ENCODE measurements at regions not wholly inside any gene's neighbourhood (a gene's known extent, or its start where the extent isn't known, plus 50 kb on each side); places are given as distances from the start of the nearest gene placed in this dataset.

DNA sequence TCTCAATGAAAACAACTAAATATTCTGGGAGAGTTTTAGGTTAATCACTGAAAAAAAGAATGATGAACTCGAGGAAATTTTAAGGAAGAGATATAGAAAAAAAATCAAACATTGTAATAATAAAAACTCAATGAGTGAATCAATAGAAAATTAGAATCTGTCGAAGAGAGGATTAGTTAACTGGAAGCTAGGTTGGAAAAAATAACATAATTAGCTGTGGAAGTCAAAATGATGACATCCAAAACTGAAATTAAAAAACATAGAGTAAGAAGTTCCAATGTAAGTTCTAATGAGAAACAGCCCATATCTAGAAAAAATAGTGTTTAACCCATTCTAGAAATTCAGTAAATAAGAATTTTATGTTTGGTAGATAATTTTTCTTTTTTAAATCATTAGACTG is 299.3 kb upstream of the RARB start:
- no peaks in the 10 kb centered on the region for H3K27me3 Mint-ChIP-seq
- ATAC-seq: no peak
- peaks cover 4% of the 10 kb centered on the region for H3K36me3 Mint-ChIP-seq
- peaks cover 9% of the 10 kb centered on the region for H3K9me3 Mint-ChIP-seq
- H3K4me1 Mint-ChIP-seq (ENCODE audit: low read depth in 2 of 2): no peaks in the 10 kb centered on the region
- H3K4me3 Mint-ChIP-seq: no peak overlapping the region
- H3K27ac Mint-ChIP-seq: no peak overlapping the region
- no peak for DNase-seq (ENCODE audit: low spot score)

DNA sequence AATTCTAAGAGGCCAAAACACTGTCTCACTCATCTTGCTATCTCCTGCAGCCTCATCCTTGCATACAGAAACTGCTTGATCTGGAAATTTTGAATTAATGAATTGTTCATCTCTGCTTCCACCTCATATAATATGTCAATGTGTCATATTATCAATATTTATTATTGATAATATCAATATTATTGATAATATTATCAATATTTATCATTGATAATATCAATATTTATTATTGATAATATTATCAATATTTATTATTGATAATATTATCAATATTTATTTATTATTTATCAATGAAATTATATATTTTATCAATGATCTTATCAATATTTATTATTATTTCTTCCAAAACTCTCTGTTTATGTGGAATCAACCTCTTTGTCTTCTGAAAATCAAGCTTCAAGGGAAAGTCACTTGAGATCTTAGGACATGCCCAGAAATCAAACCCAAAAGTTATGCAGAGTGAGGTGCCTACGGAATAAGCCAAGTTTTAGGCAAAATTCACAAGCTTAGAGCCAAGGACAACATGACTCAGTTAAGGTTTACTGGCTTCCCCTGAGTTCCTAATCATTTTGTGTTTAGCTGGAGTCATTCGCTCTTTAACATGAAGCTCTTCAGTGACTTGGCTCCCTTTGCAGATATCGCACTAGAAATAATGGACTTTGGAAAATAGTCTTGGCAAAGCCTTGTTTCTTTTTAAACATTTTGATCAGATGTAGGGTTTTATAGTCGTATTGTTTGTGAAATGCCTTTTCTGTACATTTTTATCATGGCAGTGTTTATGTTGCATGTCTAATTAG is 297.1 kb upstream of the RARB start:
- Mint-ChIP-seq H3K4me3 (no peak overlapping the region), H3K4me1 (ENCODE audit: low read depth in 2 of 2) (no peaks in the 10 kb centered on the region), H3K36me3 (peaks cover 4% of the 10 kb centered on the region), H3K9me3 (peaks cover 9% of the 10 kb centered on the region), H3K27me3 (no peaks in the 10 kb centered on the region), H3K27ac (no peak overlapping the region)
- DNase-seq (ENCODE audit: low spot score): no peak
- no peak for ATAC-seq

DNA sequence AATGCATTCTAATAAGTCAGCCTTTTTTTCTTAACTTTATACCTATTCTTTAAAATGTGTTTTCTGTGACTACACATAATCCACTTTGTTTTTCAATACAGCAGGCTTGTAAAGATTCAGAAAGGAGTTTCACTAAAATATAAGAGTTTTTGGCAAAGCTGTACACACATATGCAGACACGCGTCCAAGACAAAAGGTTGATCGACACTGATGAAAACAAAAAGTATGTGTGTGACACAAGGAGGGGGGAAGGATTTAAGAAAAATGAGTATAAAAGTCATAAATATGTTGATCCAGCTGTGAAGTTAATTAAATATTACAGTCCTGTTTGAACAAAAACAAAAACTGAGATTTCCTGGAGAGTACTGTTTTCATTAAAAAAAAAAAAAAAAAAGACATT is 294.5 kb upstream of the RARB start:
- Mint-ChIP-seq H3K27ac (no peak overlapping the region), H3K36me3 (peaks cover 2% of the 10 kb centered on the region), H3K4me1 (ENCODE audit: low read depth in 2 of 2) (no peaks in the 10 kb centered on the region), H3K4me3 (no peak overlapping the region), H3K9me3 (peaks cover 9% of the 10 kb centered on the region), H3K27me3 (no peaks in the 10 kb centered on the region)
- ATAC-seq (no peak), DNase-seq (ENCODE audit: low spot score) (no peak)

GRCh38 chr3:25137606-25138005 is 290.5 kb upstream of the RARB start:
- no peaks in the 10 kb centered on the region for H3K4me1 Mint-ChIP-seq (ENCODE audit: low read depth in 2 of 2)
- ATAC-seq (no peak), DNase-seq (ENCODE audit: low spot score) (no peak)
- H3K27ac Mint-ChIP-seq: no peak overlapping the region
- H3K36me3 Mint-ChIP-seq: no peaks in the 10 kb centered on the region
- H3K9me3 Mint-ChIP-seq: peaks cover 4% of the 10 kb centered on the region
- no peaks in the 10 kb centered on the region for H3K27me3 Mint-ChIP-seq
- H3K4me3 Mint-ChIP-seq: no peak overlapping the region

DNA sequence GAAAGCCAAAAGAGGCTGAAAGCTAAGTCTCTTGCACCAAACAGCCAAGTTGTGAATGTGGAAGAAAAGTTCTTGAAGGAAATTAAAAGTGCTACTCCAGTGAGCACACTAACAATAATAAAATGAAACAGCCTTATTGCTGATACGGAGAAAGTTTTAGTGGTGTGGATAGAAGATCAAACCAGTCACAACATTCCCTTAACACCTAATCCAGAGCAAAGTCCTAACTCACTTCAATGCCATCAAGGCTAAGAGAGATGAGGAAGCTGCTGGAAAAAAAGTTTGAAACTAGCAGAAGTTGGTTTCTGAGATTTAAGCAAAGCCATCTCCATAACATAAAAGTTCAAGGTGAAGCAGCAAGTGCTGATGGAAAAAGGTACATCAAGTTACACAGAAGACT is 288.8 kb upstream of the RARB start:
- Mint-ChIP-seq H3K27ac (no peak overlapping the region), H3K4me3 (no peak overlapping the region), H3K27me3 (no peaks in the 10 kb centered on the region), H3K36me3 (no peaks in the 10 kb centered on the region), H3K4me1 (ENCODE audit: low read depth in 2 of 2) (no peaks in the 10 kb centered on the region), H3K9me3 (peaks cover 13% of the 10 kb centered on the region)
- ATAC-seq (no peak), DNase-seq (ENCODE audit: low spot score) (no peak)

DNA sequence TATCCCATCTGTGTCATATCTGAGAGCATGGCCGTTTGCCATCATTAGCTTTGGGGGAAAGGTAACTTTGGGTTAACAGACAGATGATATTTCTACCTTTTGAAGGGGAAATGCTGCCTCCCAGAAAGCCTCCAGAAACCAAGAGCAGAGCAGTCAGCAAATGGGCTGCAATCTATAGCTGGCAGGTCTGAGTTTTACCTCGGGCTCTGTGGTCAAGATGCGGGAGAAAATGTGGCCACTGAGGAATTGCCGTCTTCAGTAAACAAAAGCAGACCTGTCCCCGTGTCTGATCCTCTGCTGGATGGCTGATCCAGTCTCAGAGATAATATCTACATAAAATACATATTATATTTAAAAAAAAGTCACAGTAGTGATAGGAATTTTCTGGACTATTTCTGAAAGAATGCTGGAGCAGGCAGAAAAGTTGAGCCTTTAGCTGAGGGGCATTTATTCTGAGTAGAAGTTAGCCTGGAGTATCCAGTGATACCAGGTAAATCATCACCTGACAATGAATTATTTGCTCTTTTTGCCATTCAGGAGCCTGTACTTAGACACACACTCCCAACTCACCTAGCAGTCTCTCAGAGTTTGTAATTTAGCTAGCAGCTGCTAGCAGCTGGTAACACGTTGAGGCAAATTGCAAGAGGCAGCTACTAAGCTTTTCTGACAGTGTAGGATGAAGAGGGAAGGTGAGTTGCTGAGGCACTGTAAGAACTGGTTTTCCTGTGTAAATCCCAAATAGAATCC is 285.3 kb upstream of the RARB start:
- Mint-ChIP-seq H3K4me3 (no peak overlapping the region), H3K36me3 (no peaks in the 10 kb centered on the region), H3K4me1 (ENCODE audit: low read depth in 2 of 2) (no peaks in the 10 kb centered on the region), H3K27me3 (no peaks in the 10 kb centered on the region), H3K27ac (no peak overlapping the region), H3K9me3 (peaks cover 9% of the 10 kb centered on the region)
- DNase-seq (ENCODE audit: low spot score): no peak
- no peak for ATAC-seq

GRCh38 chr3:25143356-25144025 is 284.6 kb upstream of the RARB start:
- Mint-ChIP-seq H3K27ac (no peak overlapping the region), H3K36me3 (no peaks in the 10 kb centered on the region), H3K4me3 (no peak overlapping the region), H3K9me3 (peaks cover 9% of the 10 kb centered on the region), H3K4me1 (ENCODE audit: low read depth in 2 of 2) (no peaks in the 10 kb centered on the region), H3K27me3 (no peaks in the 10 kb centered on the region)
- no peak for ATAC-seq
- DNase-seq (ENCODE audit: low spot score): no peak

DNA sequence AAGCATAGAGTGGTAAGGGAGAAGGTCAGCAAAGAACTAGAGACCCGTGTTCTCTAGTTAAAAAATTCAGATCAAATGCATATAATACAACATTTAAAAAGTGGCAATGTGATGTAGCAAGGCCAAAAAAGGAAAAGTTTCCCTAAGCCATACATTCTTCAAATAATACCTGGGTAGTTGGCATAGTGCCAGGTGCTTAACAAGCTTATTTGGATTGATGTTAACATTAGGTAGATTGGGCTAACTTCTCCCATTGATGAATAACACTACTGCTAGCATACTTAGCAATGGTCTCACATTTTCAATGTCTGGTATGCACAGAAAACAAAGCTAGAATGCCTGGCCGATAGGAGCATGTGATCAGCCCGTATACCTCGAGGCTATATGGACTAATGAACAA is 283.6 kb upstream of the RARB start:
- DNase-seq (ENCODE audit: low spot score) (no peak), ATAC-seq (no peak)
- Mint-ChIP-seq H3K36me3 (no peaks in the 10 kb centered on the region), H3K4me1 (ENCODE audit: low read depth in 2 of 2) (no peaks in the 10 kb centered on the region), H3K27ac (no peak overlapping the region), H3K27me3 (no peaks in the 10 kb centered on the region), H3K4me3 (no peak overlapping the region), H3K9me3 (peaks cover 9% of the 10 kb centered on the region)

- Mint-ChIP-seq H3K9me3 (peaks cover 9% of the 10 kb centered on the region), H3K36me3 (no peaks in the 10 kb centered on the region), H3K4me1 (ENCODE audit: low read depth in 2 of 2) (no peaks in the 10 kb centered on the region), H3K27ac (no peak overlapping the region), H3K27me3 (no peaks in the 10 kb centered on the region), H3K4me3 (no peak overlapping the region)
- DNase-seq (ENCODE audit: low spot score) (no peak), ATAC-seq (no peak)
Measured at GRCh38 chr3:25145176-25145575, 282.9 kb upstream of the RARB start.

DNA sequence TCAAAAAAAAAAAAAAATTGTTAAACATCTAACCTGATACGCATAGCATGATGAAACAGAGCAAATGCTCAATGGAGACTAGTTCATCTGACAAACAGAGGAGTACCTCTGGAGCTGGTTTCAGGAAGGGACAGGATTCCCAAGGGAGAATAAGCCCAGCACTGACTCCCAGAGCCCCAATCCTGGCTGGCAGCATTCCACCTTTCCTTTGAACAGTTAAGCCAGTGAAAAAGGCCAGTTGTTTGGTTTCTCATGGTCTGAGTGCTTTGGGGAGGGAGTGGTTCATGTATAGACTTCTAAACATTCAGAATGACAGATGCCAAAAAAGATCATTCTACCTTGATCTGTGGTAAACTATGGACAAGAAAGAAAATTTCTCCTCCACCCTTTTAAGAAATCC is 277.9 kb upstream of the RARB start:
- H3K36me3 Mint-ChIP-seq: no peaks in the 10 kb centered on the region
- H3K27me3 Mint-ChIP-seq: no peaks in the 10 kb centered on the region
- H3K27ac Mint-ChIP-seq: no peak overlapping the region
- ATAC-seq (no peak), DNase-seq (ENCODE audit: low spot score) (no peak)
- H3K9me3 Mint-ChIP-seq: peaks cover 5% of the 10 kb centered on the region
- H3K4me1 Mint-ChIP-seq (ENCODE audit: low read depth in 2 of 2): no peaks in the 10 kb centered on the region
- H3K4me3 Mint-ChIP-seq: no peak overlapping the region

- Mint-ChIP-seq H3K9me3 (peaks cover 5% of the 10 kb centered on the region), H3K4me3 (no peak overlapping the region), H3K27me3 (no peaks in the 10 kb centered on the region), H3K4me1 (ENCODE audit: low read depth in 2 of 2) (no peaks in the 10 kb centered on the region), H3K27ac (no peak overlapping the region), H3K36me3 (no peaks in the 10 kb centered on the region)
- ATAC-seq (no peak), DNase-seq (ENCODE audit: low spot score) (no peak)
Measured at GRCh38 chr3:25151281-25151902, 276.7 kb upstream of the RARB start.

DNA sequence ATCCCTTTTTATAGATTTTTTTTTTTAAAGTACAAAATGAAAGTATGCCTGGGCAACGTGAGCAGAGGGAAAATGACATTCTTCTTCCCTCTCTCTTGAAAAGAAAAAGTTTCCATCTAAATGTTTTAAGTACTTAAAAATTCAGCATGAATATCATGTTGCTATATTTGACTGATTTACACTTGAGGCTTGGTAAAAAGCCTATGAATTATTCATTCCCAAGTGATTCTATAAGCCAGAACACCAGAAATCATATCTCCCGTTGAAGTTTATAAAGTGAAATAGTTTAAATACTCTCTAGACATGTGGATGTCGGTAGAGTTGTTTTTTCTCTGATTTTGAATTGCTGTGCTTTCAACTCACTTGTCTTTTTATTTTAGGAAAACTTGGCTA is 276.2 kb upstream of the RARB start:
- Mint-ChIP-seq H3K4me3 (no peak overlapping the region), H3K36me3 (no peaks in the 10 kb centered on the region), H3K4me1 (ENCODE audit: low read depth in 2 of 2) (no peaks in the 10 kb centered on the region), H3K9me3 (peaks cover 5% of the 10 kb centered on the region), H3K27ac (no peak overlapping the region), H3K27me3 (no peaks in the 10 kb centered on the region)
- ATAC-seq (no peak), DNase-seq (ENCODE audit: low spot score) (no peak)

GRCh38 chr3:25153136-25153535 is 274.9 kb upstream of the RARB start:
- no peak for ATAC-seq
- H3K9me3 Mint-ChIP-seq: peaks cover 5% of the 10 kb centered on the region
- H3K27me3 Mint-ChIP-seq: peaks cover 0 to 5% of the 10 kb centered on the region in 2 donors
- H3K27ac Mint-ChIP-seq: no peak overlapping the region
- no peaks in the 10 kb centered on the region for H3K36me3 Mint-ChIP-seq
- H3K4me3 Mint-ChIP-seq: no peak overlapping the region
- H3K4me1 Mint-ChIP-seq (ENCODE audit: low read depth in 2 of 2): no peaks in the 10 kb centered on the region
- no peak for DNase-seq (ENCODE audit: low spot score)

- Mint-ChIP-seq H3K9me3 (peaks cover 5% of the 10 kb centered on the region), H3K36me3 (no peaks in the 10 kb centered on the region), H3K4me1 (ENCODE audit: low read depth in 2 of 2) (no peaks in the 10 kb centered on the region), H3K27ac (no peak overlapping the region), H3K27me3 (peaks cover 0 to 5% of the 10 kb centered on the region in 2 donors), H3K4me3 (no peak overlapping the region)
- DNase-seq (ENCODE audit: low spot score) (no peak), ATAC-seq (no peak)
Measured at GRCh38 chr3:25153561-25153960, 274.5 kb upstream of the RARB start.

All from natural killer cell treated with Interleukin-12 subunit alpha and Interleukin-12 subunit beta and Interleukin-15 and Interleukin-18, amount 100 ng/mL, for 72 hours (primary cell).